Activated CD8-positive, alpha-beta memory T cell treated with anti-CD3 and anti-CD28 coated beads, Interleukin-2, amount 50 U/mL, for 48 hours (primary cell): ENCODE measurements at regions not wholly inside any gene's neighbourhood (a gene's known extent, or its start where the extent isn't known, plus 50 kb on each side); places are given as distances from the start of the nearest gene placed in this dataset.

Source experiments
- DNase-seq: peaks from one replicate; pipeline ENCODE4 v3.0.0-alpha.2; 2020

GRCh38 chr10:78188446-78188845, 154.8 kb downstream of the RPS24 start:
- no peak for DNase-seq

DNA sequence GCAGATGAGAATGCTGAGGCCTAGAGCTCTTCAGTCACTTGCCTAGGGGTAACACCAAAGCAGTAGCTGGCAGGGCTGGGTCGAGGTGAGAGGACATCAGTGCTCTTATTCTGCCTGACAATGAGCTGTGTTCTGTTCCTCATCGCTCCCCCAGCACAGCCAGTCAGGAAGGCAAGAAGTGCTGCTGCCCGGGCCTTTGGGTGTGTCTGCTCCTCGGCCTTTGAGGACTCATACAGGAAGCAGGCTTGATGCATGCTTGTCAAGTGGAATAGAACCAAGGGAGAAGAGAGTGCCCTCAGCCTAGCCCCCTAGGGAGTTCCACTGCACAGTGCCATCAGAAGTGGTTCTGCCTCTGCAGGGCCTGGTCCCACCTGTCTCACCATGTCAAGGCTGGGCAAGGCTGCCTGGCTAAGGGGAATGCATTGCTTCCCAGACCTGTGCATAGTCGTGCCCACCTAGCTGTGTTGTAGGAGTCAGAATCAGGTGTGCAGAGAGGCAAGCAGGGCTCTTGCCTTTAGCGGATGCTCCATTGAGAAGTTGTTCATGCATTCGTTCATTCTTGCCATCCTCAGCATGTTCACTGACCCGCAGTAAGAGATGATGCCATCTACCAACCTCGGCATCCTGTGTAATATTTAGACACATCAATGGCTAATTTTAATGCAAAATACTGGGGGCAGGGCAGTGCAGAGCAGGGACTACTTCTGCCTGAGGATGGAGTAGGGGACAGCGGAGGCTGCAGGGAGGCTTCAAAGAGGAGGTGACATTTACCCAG, 156.6 kb downstream of the RPS24 start:
- no peak for DNase-seq

GRCh38 chr10:78191301-78191700, 157.6 kb downstream of the RPS24 start:
- DNase-seq = no peak

DNA sequence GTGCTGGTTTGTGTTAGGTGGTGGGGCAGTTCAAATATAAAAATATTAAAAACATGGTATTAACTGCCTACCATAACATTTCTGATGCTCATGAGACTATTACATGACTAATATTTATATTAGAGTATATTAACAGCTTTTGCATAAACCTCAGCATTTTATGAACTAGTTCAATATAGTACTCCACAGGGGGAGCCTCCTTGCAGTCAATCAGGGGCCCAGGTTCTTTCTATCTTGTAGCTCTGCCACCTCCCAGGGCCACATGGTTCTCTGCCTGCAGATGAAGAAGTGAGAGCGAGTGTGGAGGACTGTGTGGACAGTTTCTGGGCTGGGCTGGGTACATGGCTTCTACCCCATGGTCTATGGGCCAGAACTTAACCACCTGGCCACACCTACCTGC, 159.5 kb downstream of the RPS24 start:
- DNase-seq = no peak

DNA sequence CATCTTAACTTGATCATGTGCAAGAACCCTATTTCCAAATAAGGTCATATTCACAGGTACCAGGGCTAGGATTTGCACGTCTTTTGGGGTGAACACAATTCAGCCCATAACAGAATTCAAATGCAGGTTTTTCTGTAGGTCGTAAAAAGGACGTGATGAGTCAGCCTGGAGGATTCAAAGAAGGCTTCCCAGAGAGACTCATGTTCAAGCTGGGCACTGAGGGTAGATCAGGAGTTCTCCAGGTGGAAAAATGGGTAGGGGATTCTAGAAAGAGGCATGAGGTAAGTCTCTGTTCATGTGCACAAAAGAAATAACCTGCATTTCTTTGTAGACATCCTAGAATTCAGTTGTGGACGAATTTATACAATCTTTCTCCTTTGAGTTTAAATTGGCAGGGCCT, 160.4 kb downstream of the RPS24 start:
- no peak for DNase-seq

DNA sequence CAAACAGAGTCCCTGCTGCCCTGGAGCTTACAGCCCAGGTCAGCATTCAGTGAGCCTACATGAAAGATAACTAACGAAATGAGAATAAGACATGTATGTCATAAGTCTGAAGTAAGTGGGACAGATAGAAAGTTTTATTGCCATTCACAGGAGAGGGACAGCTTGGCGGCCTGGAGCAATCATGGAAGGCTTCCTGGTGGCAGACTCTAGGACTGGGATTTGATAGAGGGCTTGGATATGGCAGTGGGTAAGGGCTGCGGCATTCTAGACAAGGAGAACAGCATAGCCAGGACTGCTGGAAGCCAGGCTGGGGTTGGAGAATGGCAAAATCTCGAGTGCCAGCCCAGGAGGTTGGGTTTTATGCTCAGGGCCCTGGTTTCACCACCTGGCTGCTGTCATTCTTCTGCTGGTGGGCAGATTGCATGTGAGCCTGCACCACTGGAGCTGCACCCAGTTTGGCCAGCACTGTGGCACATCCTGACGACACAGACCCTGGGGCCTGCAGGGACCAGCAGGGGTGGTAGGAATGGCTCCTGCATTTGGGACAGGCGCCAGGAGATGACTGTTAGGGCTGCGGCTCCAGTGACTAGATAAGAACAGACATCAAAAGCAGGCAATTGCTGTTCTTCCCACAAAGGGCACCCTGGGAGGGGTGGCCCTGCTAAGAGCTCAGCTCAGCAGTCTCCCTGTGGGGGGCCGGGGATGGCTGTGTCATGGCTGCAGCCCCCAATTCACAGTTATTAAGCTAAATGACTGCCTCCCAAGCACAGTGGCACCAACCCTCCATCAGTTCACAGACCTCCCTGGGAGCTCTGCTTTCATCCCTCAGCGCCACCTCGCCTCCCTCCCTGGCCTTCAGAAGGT, 161.1 kb downstream of the RPS24 start:
- DNase-seq = no peak

GRCh38 chr10:78196396-78196795, 162.7 kb downstream of the RPS24 start:
- DNase-seq = no peak

GRCh38 chr10:78196964-78197363, 163.3 kb downstream of the RPS24 start:
- DNase-seq = no peak

DNA sequence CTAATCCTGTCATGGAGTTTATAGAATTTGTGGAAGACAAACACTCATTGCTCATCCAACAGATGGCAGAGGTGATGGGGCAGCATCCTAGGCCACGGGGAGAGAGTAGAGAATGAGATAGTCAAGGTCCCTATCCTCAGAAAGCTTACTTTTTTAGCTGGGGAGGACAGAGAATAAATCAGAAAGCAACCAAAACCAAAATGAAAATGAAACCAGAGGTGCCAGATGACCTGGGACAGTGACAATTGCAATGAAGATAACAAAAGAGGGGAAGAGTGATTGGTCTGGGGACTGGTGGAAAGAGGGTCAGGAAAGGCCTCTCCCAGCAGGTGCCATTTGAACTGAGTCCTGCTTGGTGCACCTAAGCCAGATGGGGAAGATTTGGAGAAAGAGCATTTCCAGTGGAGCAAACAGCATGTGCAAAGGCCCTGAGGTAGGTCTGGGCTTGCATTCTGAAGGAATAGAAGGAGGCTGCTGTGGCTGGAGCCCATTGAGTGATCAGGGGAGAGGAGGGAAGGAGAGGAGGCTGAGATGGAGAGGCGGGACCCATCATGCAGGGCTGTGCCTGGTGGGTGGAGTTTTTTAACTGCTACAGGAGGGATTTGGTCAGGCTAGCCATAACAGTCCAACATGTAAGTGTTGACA, 164.1 kb downstream of the RPS24 start:
- no peak for DNase-seq

- no peak for DNase-seq
These were observed 165.5 kb downstream of the RPS24 start for GRCh38 chr10:78199005-78199725.

DNA sequence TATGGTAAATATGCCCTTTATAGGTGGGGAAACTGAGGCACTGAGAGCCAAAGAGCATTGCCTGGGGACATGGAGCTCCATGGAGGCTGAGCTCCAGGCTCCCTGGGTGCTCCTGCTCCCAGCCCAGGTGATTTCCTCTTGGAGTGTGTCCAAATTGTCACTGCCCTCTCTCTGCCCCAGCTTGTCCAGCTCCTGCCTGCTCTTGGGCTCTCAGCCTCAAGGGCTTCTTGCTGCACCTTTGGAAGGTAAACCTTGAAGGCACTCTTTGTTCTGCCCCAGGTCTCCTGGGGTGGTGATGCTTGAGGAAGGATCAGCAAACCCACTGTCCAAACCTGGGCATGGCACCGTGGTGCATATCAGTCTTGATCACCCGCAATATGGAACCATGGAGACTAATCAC, 166.1 kb downstream of the RPS24 start:
- DNase-seq = no peak

DNA sequence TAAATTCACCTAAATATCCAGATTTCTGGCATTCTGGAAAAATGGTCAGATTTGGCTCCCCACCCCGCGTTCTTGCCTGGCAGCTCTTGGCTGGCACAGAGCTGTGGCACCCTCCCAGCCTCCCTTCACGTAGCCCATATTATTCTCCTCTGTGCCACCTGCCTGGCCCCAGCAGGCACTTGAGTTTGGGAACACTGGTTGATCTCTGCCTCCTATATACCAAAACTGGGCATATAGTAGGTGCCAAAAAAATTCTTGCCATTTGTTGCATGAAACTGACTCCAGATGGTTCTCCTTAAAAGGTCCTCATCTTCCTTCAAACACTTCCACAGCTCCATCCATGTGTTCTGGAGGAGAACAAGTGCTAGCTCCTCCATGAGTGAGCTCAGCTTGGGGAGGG, 167.0 kb downstream of the RPS24 start:
- no peak for DNase-seq

DNA sequence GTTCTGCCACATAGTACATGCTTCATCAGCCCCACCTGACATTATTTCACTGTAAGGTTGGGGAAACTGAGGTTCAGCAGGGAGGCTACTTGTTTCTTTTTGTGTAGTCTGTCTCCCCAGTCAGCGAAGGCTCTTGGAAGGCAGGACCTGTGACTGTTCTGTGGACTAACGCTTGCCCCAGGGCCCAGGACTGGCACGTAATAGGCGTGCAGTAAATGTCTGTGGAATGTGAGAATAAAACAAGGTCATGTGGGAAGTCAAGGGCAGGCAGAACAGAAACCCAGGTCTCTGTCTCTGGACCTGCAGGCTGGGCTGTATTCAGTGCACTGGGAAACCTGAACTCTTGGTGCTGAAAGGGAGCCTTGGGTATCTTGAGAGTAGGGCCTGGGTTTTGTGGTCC, 168.7 kb downstream of the RPS24 start:
- no peak for DNase-seq

DNA sequence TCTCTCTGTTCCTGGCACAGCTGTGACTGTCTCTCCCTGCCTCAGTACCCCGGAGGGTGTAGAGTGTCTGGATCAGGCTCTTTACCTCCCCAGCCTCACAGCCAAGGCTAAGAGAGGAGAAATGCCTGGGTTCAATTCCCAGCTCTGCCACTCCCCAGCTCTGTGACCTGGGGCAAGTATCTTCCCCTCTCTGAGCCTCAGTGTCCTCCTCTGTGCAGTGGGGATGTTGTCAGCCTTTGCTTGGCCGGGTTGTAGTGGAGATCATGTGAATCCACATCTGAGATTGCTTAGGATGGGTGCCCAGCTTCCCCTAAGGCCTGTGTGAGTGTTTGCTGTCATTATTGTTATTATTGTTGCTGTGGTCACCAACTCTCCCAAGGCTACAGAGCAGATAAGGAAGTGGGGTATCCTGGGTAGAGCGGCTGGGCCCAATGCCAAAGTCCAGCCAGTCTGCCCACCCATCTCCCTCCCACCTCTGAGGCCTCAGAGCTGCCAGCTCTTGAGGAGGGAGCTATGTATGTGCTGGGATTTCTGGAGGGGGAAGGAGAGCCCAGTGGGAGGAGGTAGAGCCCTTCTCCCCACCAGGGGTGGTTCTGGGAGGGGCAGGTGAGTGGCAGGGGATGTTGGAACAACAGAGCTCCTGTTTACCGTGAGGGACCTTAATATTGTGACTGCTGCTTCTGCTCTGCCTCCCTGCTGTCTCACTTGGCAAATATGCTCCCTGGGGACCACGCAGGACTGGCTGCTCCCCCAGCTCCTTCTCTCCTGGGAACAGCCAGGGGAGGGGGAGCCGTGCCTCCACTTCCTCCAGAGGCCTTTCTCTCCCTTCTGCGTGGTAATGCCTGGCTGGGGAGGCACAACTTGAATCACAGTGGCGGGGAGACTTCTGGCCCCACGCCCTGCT, 170.5 kb downstream of the RPS24 start:
- DNase-seq = no peak

DNA sequence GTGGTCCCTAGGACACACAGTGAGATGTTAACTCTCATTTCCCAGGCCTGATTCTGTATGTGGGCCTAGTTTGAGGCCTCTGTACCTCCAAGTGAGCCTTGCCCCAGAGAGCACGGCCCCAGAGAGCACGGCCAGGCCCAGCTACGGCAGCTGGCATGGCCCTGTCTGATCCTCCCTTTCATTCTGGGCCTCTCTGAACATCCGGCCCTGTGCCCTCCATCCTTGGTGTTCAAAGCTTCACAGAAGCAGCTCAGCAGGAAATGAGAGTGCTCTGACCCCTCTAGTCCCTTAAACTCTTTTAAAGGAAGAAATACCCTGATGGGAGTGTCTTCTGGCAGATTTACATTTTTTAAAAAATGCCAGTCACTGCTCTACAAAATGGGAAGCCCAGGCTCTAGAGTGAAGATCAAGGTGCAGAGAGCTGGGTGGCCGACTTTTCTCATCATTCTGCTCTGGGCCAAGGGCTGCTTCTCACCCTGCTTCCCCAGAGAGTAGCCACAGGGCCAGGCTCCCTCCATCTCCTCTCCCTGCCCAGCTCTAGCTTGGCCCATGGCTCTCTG, 171.9 kb downstream of the RPS24 start:
- no peak for DNase-seq

- DNase-seq = no peak
These were observed 173.6 kb downstream of the RPS24 start for GRCh38 chr10:78207216-78207615.

DNA sequence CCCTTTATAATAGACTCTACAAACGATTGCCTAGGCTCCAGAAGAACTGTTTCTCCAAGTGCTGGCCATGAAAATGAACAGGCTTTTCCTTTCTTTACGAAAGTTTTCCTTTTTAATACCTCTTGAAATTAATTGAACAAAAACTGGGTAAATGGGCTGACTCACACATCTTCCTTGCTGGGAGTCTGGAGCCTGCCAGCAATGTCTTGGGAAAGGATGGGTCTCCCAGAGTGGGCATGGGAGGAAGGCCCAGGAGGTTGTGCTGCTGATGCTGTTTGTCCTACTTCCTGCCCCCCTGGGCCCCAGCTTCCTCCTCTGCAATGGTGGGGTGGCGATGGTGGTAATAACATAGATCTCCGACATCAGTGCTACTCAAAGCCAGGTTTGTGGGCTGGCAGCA, 174.1 kb downstream of the RPS24 start:
- DNase-seq = no peak

GRCh38 chr10:78209970-78210369, 176.3 kb downstream of the RPS24 start:
- no peak for DNase-seq

DNA sequence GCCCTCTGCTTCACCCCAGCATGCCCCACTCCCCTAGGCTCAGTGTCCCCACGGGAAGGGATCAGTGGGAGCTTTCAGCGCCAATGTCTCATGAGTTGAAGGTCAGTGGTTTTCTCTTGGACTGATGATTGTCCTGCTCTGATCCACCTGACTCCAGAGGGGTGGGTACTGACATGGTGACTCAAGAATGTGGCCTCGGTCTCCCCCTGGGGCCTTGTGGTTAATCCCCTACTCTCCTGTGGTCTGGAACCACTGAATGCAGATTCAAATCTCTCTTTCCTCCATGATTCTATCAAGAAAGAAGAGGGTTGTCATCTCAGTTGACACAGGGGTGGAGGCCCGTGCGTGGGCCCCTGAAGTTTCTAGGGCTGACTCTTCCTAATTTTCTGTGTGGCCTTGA, 176.9 kb downstream of the RPS24 start:
- no peak for DNase-seq

- no peak for DNase-seq
These were observed 177.3 kb downstream of the RPS24 start for GRCh38 chr10:78210976-78211375.

DNA sequence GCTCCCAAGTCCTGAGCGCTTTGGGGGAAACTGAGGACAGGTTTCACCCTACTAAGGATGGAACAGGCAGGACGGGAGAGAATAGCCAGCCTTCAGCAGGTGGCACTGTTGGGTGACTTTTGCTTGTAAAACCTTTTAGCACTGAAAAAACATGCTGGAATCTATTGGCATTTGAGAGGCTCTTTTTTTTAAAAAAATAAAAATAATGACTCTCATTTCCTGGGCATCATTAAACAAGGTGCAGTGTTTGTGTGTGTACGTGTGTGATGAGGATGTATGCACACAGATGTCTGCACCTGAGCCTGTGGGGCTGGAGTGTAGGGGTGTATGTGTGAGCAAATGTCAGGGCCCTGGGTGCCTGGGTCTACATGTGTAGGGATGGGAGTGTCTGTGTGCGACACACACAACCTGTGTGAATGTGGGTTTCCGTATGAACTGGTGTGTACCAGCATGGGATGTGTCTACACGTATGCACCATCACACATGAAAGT, 177.9 kb downstream of the RPS24 start:
- no peak for DNase-seq
